Stimulated activated CD4-positive, alpha-beta T cell treated with anti-CD3 and anti-CD28 coated beads, Interleukin-15, amount 100 ng/mL, for 24 hours (primary cell): ENCODE measurements at regions not wholly inside any gene's neighbourhood (a gene's known extent, or its start where the extent isn't known, plus 50 kb on each side); places are given as distances from the start of the nearest gene placed in this dataset.

Experiments used
- DNase-seq: peaks from one replicate; pipeline ENCODE4 v3.0.0-alpha.2; 2020

DNA sequence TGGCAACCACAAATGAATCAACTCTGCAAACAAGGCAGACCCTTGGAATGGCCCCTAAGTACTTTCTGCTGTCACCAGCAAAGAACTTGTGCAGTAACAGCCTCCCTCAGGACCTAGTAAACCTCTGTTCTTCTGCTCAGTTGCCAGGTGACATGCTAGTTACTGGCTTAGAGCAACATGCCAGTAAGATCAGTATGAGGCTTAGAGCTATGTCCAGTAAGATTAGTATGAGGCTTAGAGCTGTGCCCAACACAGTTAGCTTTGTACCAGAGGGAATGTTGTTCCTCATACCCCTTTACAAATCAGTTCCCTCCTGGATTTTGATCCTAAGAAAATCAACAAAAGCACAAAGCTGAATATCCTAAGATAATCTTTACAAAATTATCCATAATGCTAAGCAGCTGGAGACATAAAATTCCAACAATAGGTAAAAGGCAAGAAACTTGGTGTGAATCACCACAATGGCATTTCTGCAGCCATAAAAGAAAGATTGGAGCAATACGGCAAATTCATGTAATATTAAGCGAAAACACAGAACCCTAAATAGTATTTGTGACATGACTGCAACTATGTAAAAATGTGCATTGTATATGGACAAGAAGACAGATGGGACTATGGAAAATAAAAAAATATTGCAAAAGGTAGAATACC, 107.3 kb upstream of the LPP start:
- no peak for DNase-seq

DNA sequence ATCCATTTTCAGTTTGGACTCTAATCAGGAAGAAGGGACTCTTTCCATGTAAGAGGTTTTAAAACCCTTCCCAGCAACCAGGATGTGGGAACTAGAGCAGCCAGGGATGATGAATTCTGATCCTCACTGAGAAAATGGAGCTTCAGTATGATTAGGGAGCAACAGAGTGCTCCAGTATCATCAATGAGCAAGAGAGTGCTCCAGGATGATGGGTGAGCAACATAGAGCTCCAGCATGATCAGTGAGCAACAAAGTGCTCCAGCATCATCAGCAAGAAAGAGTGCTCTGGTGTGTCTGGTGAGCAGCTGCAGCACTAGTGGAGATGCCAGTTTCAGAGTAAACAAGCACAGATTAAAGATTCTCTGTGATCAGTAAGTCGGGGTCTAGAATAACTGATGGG, 106.4 kb upstream of the LPP start:
- DNase-seq = no peak

DNA sequence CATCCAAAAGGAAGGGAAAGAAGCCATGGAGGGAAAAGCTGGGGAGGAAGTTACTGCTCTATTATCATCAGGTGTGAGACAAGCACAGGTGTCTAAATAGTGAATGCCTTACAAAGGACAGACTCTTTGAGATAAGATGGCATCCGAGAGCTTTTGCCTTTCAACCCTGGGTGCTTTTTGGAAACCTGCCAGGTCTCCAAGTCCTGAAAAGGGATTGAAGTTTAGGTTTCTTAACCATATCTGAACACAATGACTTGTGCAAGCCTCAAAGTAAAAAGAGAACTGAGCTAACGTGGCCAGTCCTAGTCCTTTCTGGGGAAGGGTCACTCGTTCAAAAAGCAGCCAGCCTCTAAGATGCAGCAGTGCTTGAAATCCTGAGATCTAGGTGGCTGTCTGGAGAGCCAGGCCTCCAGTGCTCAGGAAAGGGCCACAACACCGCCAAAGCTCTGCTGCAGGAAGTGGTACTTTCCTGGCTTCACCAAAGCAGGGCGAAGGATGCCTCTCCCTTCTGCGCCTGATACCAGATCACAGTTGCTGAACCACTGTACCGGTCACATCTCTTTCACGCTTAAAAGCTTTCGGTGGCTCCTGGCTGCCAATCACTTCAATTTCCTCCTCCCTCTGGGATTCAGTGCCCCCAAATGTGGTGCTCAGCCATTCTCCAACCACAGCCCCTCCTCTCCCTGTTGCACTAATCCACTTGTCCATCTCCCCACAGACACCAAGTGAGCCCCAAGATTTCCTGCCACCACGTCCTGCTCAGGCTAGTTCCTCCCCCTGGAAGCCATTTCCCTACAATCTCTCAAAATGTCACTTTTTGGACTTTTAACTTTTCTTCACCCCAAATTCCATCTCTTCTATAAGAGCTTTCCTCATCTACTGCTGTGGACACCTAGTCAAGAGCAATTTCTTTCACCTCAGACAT, 104.1 kb upstream of the LPP start:
- peak; percentile 35 for DNase-seq

DNA sequence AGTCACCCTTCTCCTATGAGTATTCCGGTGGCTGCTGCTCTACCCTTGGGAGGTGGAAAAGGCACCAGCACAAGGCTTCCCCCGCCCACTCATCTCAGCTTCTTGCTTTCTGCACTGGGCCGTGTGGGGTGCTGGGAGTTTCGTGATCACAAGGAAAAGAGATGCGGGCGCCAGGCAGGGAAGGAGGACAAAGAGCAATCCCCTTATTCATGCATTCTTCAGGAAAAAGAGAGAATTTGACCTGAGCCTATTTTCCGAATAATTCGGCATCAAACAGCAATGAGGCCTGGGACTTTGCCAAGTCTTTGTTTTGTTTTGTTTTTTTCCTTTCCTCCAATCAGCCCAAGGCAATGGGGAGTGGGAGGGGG, 102.2 kb upstream of the LPP start:
- no peak for DNase-seq

DNA sequence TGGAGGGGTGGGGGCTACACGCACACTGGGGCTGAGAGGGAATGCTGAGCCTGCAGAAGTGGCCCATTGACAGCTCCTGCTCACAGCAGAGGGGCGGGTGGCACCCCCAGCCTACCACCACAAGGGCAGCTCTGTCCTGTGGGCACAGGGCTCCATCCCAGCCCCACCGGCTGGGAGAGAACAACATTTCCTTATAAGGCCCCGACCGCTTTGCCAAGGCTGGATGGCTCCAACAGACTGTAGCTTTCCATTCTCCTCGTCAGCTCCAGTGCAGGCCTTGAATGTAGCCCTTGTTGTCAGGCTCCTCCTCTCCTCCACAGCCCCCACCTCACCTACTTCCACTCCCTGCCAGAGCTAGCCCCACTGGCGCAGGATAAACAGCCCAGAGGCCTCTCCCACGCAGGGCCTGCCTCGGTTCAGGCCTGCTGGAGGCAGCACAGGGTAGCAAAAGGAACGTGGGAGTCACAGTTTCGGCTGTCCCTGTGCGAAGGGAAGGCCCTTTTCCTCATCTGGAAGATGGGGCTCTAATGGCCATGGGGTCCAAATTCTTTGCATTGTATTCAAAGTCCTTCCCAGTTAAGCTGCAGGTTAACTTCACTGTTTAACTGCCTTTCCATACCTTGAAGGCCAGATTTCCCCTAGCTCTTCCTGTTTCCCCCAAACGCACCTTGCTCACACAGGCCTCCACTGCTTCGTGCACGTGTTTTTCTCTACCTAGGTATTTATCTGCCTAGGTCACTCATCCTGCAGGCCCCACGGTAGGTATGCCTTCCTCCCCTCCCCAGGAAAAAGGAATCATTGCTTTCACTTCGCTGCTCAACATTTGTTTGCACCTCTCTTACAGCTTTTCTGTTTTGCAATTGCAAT, 101.6 kb upstream of the LPP start:
- DNase-seq = no peak

DNA sequence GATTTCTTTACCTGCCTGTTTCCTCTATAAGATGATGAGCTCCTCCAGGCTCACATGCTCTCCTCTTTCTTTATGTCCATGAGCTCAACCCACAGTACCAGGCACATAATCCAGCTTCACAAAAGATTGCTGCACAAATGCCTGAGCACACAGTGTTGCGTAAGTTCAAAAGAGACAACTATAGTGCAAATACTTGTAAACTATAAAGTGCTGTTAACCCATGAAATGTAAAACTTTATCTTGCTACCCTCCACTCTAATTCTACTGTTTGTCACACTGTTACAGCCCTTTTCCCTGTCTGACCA, 101.0 kb upstream of the LPP start:
- DNase-seq = no peak

DNA sequence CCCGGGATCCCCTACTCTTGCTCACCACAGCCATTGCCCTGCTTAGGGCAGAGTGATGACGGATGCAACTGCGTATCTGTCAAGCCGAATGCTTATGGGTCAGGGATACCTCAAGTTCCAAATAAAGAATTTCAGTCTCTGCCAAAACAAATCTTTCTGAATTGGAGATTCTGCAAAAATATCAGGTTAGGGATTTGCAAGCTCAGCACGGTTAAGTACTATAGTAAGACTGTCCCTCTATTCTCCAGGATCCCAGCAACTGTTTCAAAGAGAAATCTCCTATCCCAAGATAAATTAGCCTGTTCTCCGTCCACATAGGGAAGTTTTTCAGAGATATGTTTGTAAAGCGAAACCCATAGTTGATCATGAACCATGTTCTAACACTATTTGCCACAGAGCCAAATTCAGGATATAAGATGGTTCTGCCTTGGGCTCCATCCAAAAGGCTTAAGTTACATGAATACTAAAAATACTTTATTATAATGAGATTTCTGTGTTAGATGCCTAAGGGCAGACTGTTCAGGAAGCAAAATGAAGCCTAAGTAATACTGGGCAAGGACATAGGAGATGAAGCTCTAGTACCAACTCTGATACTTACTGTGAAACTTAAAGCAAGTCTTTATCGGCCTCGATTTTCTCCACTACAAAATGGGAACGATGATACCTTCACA, 100.1 kb upstream of the LPP start:
- DNase-seq = no peak

DNA sequence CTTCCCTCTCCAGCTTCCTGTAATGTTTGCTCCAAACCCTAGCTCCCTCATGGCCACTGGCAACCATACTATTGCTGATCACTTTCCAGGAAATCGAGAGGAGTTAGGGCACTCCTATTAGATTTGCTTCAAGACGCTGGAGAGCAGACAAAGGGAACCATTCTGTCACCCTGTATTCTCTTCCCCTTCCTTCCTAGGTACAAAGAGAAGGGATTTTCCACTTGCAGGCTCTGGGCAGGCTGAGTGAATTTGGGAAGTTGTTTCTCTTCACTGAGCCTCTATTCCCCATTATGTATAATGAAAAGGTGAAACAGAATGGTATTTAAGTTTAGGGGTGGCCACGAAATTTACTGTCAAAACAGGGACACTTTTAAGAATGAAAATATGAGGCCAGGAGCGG, 99.4 kb upstream of the LPP start:
- no peak for DNase-seq

DNA sequence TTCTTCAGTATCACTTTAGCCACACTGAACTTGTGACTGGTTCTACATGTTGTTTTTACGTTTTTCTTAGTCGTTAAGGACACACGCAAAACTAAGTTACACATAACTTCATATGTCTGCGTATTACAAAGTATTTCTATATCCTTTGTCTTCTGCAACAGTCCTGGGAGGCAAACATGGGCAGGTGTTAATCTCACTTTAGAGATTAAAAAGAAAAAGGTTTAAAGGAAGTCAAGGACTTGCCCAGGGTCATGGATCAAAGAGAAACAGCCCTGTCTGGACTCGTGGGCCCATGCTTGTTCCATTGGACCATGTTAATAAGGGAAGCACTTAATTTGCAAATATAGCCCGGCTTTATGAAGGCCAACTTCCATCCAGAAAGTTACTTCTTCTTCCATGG, 98.6 kb upstream of the LPP start:
- no peak for DNase-seq

DNA sequence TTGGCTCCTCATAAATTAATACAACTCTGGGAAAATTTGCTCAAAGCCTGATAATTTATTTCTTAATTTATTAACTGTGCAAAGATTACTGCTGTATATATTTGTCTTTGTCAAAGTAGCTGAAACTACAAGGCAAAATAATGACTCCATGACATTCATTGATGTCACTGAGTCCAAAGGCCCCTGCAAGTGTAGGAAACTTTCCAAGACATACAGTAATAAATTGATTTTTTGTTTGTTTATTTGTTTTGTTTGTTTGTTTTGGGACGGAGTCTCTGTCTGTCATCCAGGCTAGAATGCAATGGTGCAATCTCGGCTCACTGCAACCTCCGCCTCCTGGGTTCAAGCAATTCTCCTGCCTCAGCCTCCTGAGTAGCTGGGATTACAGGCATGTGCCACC, 96.8 kb upstream of the LPP start:
- no peak for DNase-seq

DNA sequence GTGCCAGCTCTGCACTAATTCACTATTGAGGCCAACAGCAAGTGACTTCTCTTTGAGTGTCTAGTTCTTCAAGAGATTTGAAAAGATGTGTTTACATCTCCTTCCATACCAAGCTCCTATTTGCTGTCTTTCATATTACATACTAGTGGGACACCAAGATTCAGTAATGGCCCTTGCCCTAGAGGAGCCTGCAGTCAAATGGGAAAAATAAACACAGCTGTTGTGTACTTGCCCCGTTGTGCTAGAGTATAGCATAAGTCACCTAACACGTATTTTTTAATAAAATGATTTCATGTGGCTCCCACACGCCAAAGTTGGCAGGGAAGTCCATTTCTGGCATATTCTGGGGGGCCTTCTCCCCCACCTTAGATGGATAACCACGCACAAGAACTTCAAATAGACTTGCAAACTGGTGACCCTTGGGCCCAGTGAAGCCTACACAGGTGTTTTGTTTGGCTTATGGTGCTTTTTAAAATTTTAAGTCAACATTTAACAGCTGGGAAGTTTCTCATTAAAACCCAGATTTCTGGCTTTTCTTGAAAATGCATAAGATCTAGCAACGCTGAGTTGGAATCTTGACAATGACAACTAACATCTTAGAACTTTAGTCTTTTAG, 95.3 kb upstream of the LPP start:
- DNase-seq = no peak

DNA sequence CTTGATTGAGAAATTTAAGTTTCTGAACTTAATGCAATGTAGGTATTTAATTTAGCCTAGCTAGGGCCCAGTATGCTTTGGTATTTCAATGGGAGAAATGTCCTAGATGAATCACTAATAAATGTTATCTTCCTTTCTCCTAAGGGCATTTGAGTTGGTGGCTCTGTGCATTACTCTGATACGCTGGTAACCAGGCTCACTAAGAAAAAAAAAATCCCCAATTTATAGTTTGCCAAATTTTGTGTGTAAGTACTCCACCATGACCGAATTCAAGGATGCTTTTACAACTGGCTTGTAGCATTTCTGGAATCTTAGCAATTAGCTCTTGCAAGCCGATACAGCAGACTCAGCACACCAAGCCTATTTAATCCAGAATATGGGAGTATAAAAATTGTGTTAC, 94.6 kb upstream of the LPP start:
- no peak for DNase-seq

DNA sequence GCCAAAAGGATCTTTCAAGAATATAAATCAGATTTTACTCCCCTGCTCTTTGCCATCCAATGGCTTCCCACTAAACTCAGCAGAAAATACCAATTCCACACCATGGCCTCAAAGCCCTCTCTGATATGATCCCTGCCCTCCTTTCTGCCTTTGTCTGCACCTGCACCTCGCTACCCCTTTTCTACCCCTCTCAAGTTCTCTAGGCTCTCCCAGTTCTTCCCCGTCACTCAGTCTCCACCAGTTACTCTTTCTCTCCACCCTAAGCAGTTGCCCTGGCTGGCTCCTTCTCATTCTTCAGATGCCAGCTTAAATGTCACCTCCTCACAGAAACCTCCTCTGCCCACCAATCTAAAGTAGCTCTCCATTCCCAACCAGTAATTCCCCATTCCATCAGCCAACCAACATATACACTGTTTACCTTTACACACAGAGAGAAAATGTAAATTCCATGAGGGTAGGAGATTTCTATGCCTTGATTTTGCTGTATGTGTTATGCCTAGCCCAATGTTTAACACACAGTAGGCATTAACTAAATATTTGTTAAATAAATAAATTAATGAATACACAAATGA, 93.6 kb upstream of the LPP start:
- no peak for DNase-seq

DNA sequence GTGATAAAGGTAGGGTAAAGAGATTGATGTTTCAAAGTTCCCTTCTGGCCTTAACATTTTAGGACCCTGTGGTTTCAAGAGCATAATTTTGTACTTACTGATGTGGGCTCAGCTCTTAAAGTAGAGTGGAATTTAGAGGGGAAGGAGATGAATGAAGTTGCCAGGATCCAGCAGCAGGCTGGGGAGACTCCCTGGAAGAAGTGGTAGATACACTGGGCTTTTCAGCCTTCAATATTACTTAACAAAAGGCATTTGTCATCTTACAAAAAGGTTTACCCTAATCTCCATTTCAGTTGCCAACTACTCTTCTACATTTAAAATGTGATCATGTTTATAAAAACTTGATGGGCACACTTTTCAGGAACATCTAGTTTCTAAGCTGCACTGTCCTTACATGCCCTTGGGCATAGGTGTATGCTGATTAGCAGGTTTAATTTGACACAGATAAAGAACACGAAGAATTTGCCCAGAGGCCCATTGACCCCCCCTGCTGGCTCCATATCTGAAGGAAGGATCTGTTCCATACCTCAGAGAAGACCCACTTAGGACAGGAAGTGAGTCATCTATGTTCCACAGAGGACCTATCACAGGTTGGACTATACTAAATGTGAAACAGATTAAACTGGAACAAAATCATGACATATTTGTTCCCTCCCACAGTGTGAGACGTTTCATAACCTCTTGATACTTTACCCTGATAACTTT, 93.0 kb upstream of the LPP start:
- peak; percentile 76 for DNase-seq

DNA sequence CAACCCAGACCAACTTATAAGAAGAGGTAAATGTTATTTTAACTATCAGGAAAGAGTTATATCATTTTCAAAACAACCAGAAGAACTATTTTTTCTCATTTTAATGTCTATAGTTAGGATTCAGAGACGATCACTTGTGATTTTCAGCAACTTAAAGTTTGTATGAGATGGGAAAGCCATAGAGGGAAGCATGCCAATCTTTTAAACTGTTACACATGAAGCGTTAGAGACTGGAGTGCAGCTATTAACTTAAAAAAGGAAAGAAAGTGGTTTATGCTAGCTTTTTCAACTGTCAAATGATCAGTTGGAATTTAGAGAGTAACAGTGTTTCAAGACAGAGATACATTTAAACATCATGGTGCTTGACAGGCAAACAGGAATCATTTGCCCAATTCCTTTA, 91.7 kb upstream of the LPP start:
- DNase-seq = no peak

DNA sequence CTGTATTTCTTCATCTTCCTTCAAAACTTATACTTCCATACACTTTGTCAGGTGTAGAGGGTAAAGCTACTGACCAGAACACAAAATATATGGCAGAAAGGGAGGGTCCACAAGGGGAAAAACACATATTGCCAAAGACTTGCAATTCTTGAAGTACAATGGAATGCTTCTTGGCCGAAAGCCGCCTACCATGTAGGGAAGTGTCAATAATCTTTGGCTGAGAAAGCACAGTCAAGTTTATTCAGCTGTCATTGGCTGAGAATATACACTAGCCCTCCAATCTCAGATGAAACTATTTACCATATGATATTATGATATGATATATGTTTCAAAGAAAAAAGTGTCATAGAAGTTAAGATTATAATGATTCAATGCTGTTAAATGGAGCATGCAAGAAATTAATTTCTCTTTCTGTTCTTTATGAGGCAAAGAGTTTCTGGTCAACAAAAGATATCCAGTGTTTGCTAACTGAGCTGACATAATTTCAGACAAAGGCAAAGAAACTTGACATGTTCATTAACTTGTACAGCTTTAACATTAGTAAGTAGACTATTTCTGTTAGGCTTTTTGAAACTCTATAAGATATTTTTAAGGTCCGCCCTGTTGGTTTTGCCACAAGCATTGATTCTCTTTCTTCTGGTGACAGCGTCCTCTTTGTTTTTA, 89.0 kb upstream of the LPP start:
- DNase-seq = no peak

DNA sequence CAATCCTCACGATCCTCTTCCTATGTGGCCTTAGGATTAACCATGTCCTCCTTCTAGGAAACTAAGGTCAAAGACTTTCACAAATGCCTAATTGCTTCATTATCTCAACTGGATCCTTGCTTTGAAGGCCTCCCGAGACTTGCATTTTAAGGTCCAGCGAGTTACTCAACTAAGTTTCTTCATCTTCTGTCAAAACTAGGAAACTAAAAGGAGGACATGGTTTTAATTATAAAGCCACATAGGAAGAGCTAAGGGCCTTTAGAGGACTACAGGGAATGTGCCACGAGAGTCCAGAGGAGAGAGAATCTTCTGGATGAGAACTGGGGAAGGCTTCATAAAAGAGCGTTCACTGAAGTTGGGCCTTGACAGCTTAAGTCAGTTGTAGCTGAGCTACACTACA, 87.8 kb upstream of the LPP start:
- DNase-seq = no peak

DNA sequence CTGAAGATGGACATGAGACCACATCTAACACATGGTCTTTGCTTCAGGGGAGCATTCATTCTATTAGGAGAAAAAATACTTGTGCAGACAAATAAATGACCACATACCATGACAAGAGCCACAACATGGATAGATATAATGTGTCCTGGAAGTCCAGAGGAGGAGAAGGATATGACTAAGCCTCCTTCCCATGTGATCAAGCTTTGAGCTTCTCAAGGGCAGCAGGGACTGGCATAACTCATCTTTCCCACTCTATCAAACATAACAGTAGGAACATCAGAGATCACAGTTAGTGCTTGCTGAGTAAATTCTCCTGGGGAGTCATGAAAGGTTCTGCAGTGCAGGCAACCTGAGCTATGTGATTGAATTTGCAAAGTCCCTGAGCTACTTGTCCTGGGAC, 86.0 kb upstream of the LPP start:
- no peak for DNase-seq

DNA sequence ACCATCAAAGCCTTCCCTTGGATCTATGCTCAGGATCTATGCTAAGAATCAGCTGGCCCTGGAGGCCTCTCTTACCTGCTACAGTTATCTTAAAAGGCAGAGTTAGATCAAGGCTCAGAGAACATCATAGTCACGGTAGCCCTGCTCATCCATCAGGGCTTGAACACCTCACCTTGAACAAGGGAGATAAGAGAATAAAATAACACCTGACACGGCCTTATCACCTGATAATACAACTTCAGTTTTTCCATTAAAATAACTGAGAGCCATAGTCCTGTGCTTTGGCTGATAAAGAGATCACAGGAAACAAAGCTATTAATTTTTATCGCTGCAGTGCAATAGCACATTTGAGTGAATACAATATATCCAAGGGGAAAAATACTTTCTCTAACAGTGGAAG, 85.6 kb upstream of the LPP start:
- DNase-seq = no peak

DNA sequence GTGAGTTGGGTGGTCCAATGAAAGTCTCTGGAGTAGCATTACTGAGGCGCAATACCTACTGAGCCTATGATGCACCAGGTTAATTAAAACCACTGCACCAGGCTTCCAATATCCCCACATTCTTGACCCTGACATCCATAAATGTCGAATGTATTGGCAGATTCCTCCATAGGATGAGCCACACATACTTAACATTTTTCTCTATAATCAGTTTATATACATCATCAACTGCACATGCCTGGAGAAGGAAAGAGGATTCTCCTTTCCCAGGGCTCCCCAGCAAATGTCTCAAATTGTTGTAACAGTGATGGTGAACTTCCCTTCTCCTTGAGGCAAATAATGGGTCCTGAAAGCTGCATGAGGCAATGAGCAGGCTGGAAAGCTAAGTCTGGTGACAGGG, 82.3 kb upstream of the LPP start:
- DNase-seq = no peak

DNA sequence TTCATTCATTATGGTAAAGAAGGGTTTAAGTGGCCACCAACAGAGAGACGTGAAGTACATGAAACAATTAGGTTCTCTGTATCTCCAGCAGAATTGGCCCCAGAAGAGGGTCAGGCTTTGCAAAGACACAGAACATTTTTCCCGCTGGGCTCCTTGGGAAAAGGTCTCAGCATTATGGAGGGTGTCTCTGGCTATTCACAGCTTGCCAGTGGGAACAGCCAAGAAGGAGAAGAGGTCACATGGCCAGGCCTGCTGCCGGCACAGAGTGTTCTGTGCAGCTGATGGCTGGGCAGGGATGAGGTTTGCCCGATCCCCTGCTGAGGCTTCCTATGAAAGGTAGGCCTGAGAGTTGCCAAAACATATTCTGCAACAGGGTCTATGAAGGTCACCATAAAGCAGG, 77.8 kb upstream of the LPP start:
- DNase-seq = no peak
